NCI-H345 (cell line): ENCODE measurements at regions not wholly inside any gene's neighbourhood (a gene's known extent, or its start where the extent isn't known, plus 50 kb on each side); places are given as distances from the start of the nearest gene placed in this dataset.

ENCODE experiments used
- DNase-seq: peaks from one replicate; lab custom pipeline; 2025; lab: John Stamatoyannopoulos, UW

- DNase-seq = no peak
Measured at GRCh38 chr4:119748853-119749252, 120.2 kb upstream of the PDE5A start.

GRCh38 chr4:119746951-119747350, 118.3 kb upstream of the PDE5A start:
- no peak for DNase-seq

GRCh38 chr4:119745351-119745750, 116.7 kb upstream of the PDE5A start:
- DNase-seq = no peak

- no peak for DNase-seq
Measured at GRCh38 chr4:119744580-119744979, 116.0 kb upstream of the PDE5A start.

GRCh38 chr4:119743644-119744043, 115.0 kb upstream of the PDE5A start:
- no peak for DNase-seq

- no peak for DNase-seq
Measured at GRCh38 chr4:119739796-119740195, 111.2 kb upstream of the PDE5A start.

GRCh38 chr4:119738901-119739300, 110.3 kb upstream of the PDE5A start:
- DNase-seq = no peak

GRCh38 chr4:119736559-119736958, 108.0 kb upstream of the PDE5A start:
- DNase-seq = no peak

- no peak for DNase-seq
Measured at GRCh38 chr4:119735165-119735651, 106.6 kb upstream of the PDE5A start.

GRCh38 chr4:119733431-119733830, 104.8 kb upstream of the PDE5A start:
- no peak for DNase-seq

GRCh38 chr4:119731778-119732177, 103.2 kb upstream of the PDE5A start:
- DNase-seq = no peak

GRCh38 chr4:119731146-119731742, 102.6 kb upstream of the PDE5A start:
- DNase-seq = no peak

GRCh38 chr4:119730671-119730950, 102.0 kb upstream of the PDE5A start:
- no peak for DNase-seq

GRCh38 chr4:119729835-119730670, 101.4 kb upstream of the PDE5A start:
- DNase-seq = no peak

GRCh38 chr4:119728692-119729593, 100.3 kb upstream of the PDE5A start:
- no peak for DNase-seq

- DNase-seq = no peak
Measured at GRCh38 chr4:119728185-119728584, 99.6 kb upstream of the PDE5A start.

- no peak for DNase-seq
Measured at GRCh38 chr4:119726505-119726904, 97.9 kb upstream of the PDE5A start.

GRCh38 chr4:119725688-119726330, 97.2 kb upstream of the PDE5A start:
- no peak for DNase-seq

GRCh38 chr4:119725011-119725410, 96.4 kb upstream of the PDE5A start:
- DNase-seq = no peak

GRCh38 chr4:119722670-119723069, 94.1 kb upstream of the PDE5A start:
- DNase-seq = no peak

GRCh38 chr4:119721878-119722277, 93.3 kb upstream of the PDE5A start:
- no peak for DNase-seq
